ENCODE measurements at regions not wholly inside any gene's neighbourhood (a gene's known extent, or its start where the extent isn't known, plus 50 kb on each side); places are given as distances from the start of the nearest gene placed in this dataset.

- DNase-seq, result peak; percentile 60
- BruUV-seq (replicated peaks), result no TSS peak
- intact Hi-C loops (cut with micrococcal nuclease; ENCODE audit: unreplicated experiment), result loop anchor here (10.0 kb wide), 1 partner anchor 207 kb away; the partner anchor contains the start of gene IFI44L
- H3K4me3 Mint-ChIP-seq (ENCODE audit: low read depth, unreplicated experiment), result no peak overlapping the region
- H3K36me3 Mint-ChIP-seq (ENCODE audit: insufficient read depth, unreplicated experiment), result peaks cover 6% of the 10 kb centered on the region
- H3K4me1 Mint-ChIP-seq (ENCODE audit: low read depth, unreplicated experiment), result peaks cover 61% of the 10 kb centered on the region
- CTCF ChIA-PET, result interaction anchor here (0.7 kb wide), 1 partner anchor 1673 kb away, joined by 3 read pairs; no protein-coding TSS in a partner anchor
- peak overlapping the region; percentile 86 for H3K27ac Mint-ChIP-seq (ENCODE audit: unreplicated experiment)
- H3K27me3 Mint-ChIP-seq (ENCODE audit: unreplicated experiment), result no peaks in the 10 kb centered on the region
- TF ChIP-seq CTCF (IDR thresholded peaks at IDR 0.05; ENCODE audit: unreplicated experiment), result no peak
- peaks cover 10% of the 10 kb centered on the region for H3K9me3 Mint-ChIP-seq (ENCODE audit: low read depth, unreplicated experiment)
Observed at GRCh38 chr1:78831731-78832360, 174.7 kb downstream of the ADGRL4 start.

GRCh38 chr1:78833491-78833890 is 173.0 kb downstream of the ADGRL4 start:
- H3K27me3 Mint-ChIP-seq (ENCODE audit: unreplicated experiment), result no peaks in the 10 kb centered on the region
- H3K27ac Mint-ChIP-seq (ENCODE audit: unreplicated experiment), result peak overlapping the region; percentile 86
- no peak for TF ChIP-seq CTCF (IDR thresholded peaks at IDR 0.05; ENCODE audit: unreplicated experiment)
- CTCF ChIA-PET, result interaction anchor here (0.5 kb wide), 1 partner anchor 1327 kb away, joined by 3 read pairs; no protein-coding TSS in a partner anchor
- H3K4me1 Mint-ChIP-seq (ENCODE audit: low read depth, unreplicated experiment), result peaks cover 66% of the 10 kb centered on the region
- intact Hi-C loops (cut with micrococcal nuclease; ENCODE audit: unreplicated experiment), result loop anchor here (10.0 kb wide), 1 partner anchor 209 kb away; the partner anchor contains the start of gene IFI44L
- no peak overlapping the region for H3K4me3 Mint-ChIP-seq (ENCODE audit: low read depth, unreplicated experiment)
- peaks cover 6% of the 10 kb centered on the region for H3K36me3 Mint-ChIP-seq (ENCODE audit: insufficient read depth, unreplicated experiment)
- peaks cover 10% of the 10 kb centered on the region for H3K9me3 Mint-ChIP-seq (ENCODE audit: low read depth, unreplicated experiment)
- peak; percentile 4 for DNase-seq
- no TSS peak for BruUV-seq (replicated peaks)

GRCh38 chr1:78834201-78834741 is 172.3 kb downstream of the ADGRL4 start:
- H3K4me1 Mint-ChIP-seq (ENCODE audit: low read depth, unreplicated experiment), result peaks cover 66% of the 10 kb centered on the region
- no TSS peak for BruUV-seq (replicated peaks)
- intact Hi-C loops (cut with micrococcal nuclease; ENCODE audit: unreplicated experiment), result loop anchor here (10.0 kb wide), 1 partner anchor 209 kb away; the partner anchor contains the start of gene IFI44L
- CTCF ChIA-PET, result no interaction called here
- no peak for DNase-seq
- H3K27me3 Mint-ChIP-seq (ENCODE audit: unreplicated experiment), result no peaks in the 10 kb centered on the region
- TF ChIP-seq CTCF (IDR thresholded peaks at IDR 0.05; ENCODE audit: unreplicated experiment), result no peak
- peak overlapping the region; percentile 86 for H3K27ac Mint-ChIP-seq (ENCODE audit: unreplicated experiment)
- H3K9me3 Mint-ChIP-seq (ENCODE audit: low read depth, unreplicated experiment), result peaks cover 10% of the 10 kb centered on the region
- H3K36me3 Mint-ChIP-seq (ENCODE audit: insufficient read depth, unreplicated experiment), result peaks cover 6% of the 10 kb centered on the region
- H3K4me3 Mint-ChIP-seq (ENCODE audit: low read depth, unreplicated experiment), result no peak overlapping the region

- Mint-ChIP-seq H3K27me3 (ENCODE audit: unreplicated experiment) (no peaks in the 10 kb centered on the region), H3K36me3 (ENCODE audit: insufficient read depth, unreplicated experiment) (peaks cover 6% of the 10 kb centered on the region), H3K27ac (ENCODE audit: unreplicated experiment) (peak overlapping the region; percentile 38), H3K4me3 (ENCODE audit: low read depth, unreplicated experiment) (no peak overlapping the region), H3K9me3 (ENCODE audit: low read depth, unreplicated experiment) (peaks cover 10% of the 10 kb centered on the region), H3K4me1 (ENCODE audit: low read depth, unreplicated experiment) (peaks cover 52% of the 10 kb centered on the region)
- CTCF ChIA-PET, result interaction anchor here (0.5 kb wide), 1 partner anchor 132 kb away, joined by 3 read pairs; no protein-coding TSS in a partner anchor
- no peak for DNase-seq
- no TSS peak for BruUV-seq (replicated peaks)
- no peak for TF ChIP-seq CTCF (IDR thresholded peaks at IDR 0.05; ENCODE audit: unreplicated experiment)
- intact Hi-C loops (cut with micrococcal nuclease; ENCODE audit: unreplicated experiment), result loop anchor here (10.0 kb wide), 1 partner anchor 212 kb away; the partner anchor contains the start of gene IFI44L
Observed at GRCh38 chr1:78836726-78837125, 169.8 kb downstream of the ADGRL4 start.
